ENCODE measurements at regions not wholly inside any gene's neighbourhood (a gene's known extent, or its start where the extent isn't known, plus 50 kb on each side); places are given as distances from the start of the nearest gene placed in this dataset.
A peak's percentile ranks its signal among the peaks of the same experiment; 100 is the strongest.

DNA sequence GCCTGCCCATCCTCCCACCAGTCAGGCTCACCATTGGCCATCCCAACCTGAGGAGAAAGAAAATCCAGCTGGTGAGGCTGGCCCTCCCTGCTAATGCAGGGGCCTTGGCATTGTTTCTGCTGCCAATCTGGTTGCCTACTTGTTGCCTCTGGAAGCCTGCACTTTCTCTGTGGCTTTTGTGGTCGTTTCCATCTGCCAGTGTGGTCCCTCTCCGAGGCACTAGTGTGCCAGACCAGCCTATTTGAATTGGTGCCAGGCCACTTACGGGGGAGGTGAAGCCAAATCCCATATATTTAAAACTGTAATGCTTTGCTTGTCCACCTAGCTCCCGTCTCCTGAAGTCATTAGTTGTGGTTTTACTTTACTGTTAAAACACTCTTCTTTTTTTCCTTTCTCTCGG, 213.4 kb upstream of the ADAMTSL1 start:
- Histone ChIP-seq H3K27ac (ENCODE audit: insufficient read depth, low read length) (no peak overlapping the region), H3K4me1 (ENCODE audit: control insufficient read depth, extremely low read depth, insufficient read depth, low read length) (peaks cover 3% of the 10 kb centered on the region), H3K4me2 (ENCODE audit: extremely low read depth, insufficient read depth, low read length) (no peak overlapping the region), H4K20me1 (ENCODE audit: control insufficient read depth, extremely low read depth, insufficient read depth, low read length) (no peaks in the 10 kb centered on the region), H3K4me3 (replicated peaks in 1 of 4; ENCODE audit: control extremely low read depth in 1 of 4, insufficient read depth in 1 of 4, low read depth in 3 of 4, low read length in 4 of 4) (no peak overlapping the region), H3K79me2 (ENCODE audit: control insufficient read depth, insufficient read depth, low read length) (no peaks in the 10 kb centered on the region), H2AFZ (ENCODE audit: low read length) (no peak overlapping the region), H3K27me3 (ENCODE audit: control insufficient read depth, insufficient read depth, low read length) (no peaks in the 10 kb centered on the region), H3K9ac (ENCODE audit: insufficient read depth, low read length) (no peak overlapping the region), H3K9me3 (ENCODE audit: control insufficient read depth, insufficient read depth, low read depth, low read length) (no peaks in the 10 kb centered on the region), H3K36me3 (ENCODE audit: control insufficient read depth, insufficient read depth, low read length) (no peaks in the 10 kb centered on the region)
- TF ChIP-seq EZH2 (IDR thresholded peaks at IDR 0.05; ENCODE audit: low read length, missing control alignments) = no peak
- TF ChIP-seq, protein P1, sequence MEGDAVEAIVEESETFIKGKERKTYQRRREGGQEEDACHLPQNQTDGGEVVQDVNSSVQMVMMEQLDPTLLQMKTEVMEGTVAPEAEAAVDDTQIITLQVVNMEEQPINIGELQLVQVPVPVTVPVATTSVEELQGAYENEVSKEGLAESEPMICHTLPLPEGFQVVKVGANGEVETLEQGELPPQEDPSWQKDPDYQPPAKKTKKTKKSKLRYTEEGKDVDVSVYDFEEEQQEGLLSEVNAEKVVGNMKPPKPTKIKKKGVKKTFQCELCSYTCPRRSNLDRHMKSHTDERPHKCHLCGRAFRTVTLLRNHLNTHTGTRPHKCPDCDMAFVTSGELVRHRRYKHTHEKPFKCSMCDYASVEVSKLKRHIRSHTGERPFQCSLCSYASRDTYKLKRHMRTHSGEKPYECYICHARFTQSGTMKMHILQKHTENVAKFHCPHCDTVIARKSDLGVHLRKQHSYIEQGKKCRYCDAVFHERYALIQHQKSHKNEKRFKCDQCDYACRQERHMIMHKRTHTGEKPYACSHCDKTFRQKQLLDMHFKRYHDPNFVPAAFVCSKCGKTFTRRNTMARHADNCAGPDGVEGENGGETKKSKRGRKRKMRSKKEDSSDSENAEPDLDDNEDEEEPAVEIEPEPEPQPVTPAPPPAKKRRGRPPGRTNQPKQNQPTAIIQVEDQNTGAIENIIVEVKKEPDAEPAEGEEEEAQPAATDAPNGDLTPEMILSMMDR (conservative IDR thresholded peaks at IDR 0.05 in 1 of 2, IDR thresholded peaks at IDR 0.05 in 1 of 2; ENCODE audit: low read depth in 1 of 2, low read length in 2 of 2) = no peak
- DNase-seq (ENCODE audit: low read depth in 2 of 2) = peak; percentile 23 to 82

DNA sequence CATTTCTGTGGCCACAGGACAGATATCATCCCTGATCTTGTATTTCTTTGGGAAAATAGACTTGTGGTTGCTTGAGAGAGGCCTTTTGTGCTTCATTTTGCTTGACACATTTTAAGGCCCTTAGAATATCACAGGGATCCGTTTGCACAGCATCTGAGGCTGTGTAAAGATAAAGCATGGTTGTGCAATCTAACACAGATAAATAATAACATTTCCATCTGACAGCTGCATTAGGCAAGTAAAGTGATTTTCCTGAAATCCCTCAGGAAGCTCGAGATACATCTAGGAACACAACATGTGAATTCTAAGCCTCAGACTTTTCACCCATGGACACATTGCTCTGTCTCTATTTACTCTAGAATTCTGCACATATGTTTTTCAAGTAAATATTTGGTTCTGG, 212.8 kb upstream of the ADAMTSL1 start:
- DNase-seq (ENCODE audit: low read depth in 2 of 2) = peak in 1 of 2 donors; percentile 50
- Histone ChIP-seq H3K4me3 (replicated peaks in 1 of 4; ENCODE audit: control extremely low read depth in 1 of 4, insufficient read depth in 1 of 4, low read depth in 3 of 4, low read length in 4 of 4) (no peak overlapping the region), H3K27me3 (ENCODE audit: control insufficient read depth, insufficient read depth, low read length) (no peaks in the 10 kb centered on the region), H3K9me3 (ENCODE audit: control insufficient read depth, insufficient read depth, low read depth, low read length) (no peaks in the 10 kb centered on the region), H3K4me1 (ENCODE audit: control insufficient read depth, extremely low read depth, insufficient read depth, low read length) (peaks cover 3% of the 10 kb centered on the region), H3K27ac (ENCODE audit: insufficient read depth, low read length) (no peak overlapping the region), H4K20me1 (ENCODE audit: control insufficient read depth, extremely low read depth, insufficient read depth, low read length) (no peaks in the 10 kb centered on the region), H3K9ac (ENCODE audit: insufficient read depth, low read length) (no peak overlapping the region), H3K36me3 (ENCODE audit: control insufficient read depth, insufficient read depth, low read length) (no peaks in the 10 kb centered on the region), H2AFZ (ENCODE audit: low read length) (no peak overlapping the region), H3K79me2 (ENCODE audit: control insufficient read depth, insufficient read depth, low read length) (no peaks in the 10 kb centered on the region), H3K4me2 (ENCODE audit: extremely low read depth, insufficient read depth, low read length) (no peak overlapping the region)
- no peak for TF ChIP-seq EZH2 (IDR thresholded peaks at IDR 0.05; ENCODE audit: low read length, missing control alignments)
- TF ChIP-seq, protein P1 (conservative IDR thresholded peaks at IDR 0.05 in 1 of 2, IDR thresholded peaks at IDR 0.05 in 1 of 2; ENCODE audit: low read depth in 1 of 2, low read length in 2 of 2) = no peak

DNA sequence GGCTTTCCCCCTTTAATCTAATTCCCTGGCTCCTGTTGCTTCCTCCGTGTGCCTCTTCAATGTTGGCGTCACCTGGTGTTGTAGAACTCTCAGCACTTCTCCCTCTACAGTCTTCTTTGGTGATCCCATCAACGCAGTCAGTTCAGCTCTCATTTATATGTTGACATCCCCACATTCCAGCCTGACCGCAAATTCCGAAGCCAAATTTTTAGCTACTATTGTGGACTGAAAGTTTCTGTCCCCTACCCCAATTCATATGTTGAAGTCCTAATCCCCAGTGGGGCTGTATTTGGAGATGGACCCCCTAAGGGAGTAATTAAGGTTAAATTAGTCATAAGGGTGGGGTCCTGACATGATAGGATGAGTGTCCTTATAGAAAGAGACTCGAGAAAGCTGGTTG, 210.6 kb upstream of the ADAMTSL1 start:
- DNase-seq (ENCODE audit: low read depth in 2 of 2) = no peak
- TF ChIP-seq, protein P1 (conservative IDR thresholded peaks at IDR 0.05 in 1 of 2, IDR thresholded peaks at IDR 0.05 in 1 of 2; ENCODE audit: low read depth in 1 of 2, low read length in 2 of 2) = no peak
- no peak for TF ChIP-seq EZH2 (IDR thresholded peaks at IDR 0.05; ENCODE audit: low read length, missing control alignments)
- H3K27me3 ChIP-seq (ENCODE audit: control insufficient read depth, insufficient read depth, low read length) = no peaks in the 10 kb centered on the region

More for the DNA sequence above, 210.6 kb upstream of the ADAMTSL1 start:
- Histone ChIP-seq H3K9ac (ENCODE audit: insufficient read depth, low read length) (no peak overlapping the region), H3K4me2 (ENCODE audit: extremely low read depth, insufficient read depth, low read length) (no peak overlapping the region), H3K4me3 (replicated peaks in 1 of 4; ENCODE audit: control extremely low read depth in 1 of 4, insufficient read depth in 1 of 4, low read depth in 3 of 4, low read length in 4 of 4) (no peak overlapping the region), H3K36me3 (ENCODE audit: control insufficient read depth, insufficient read depth, low read length) (no peaks in the 10 kb centered on the region), H3K79me2 (ENCODE audit: control insufficient read depth, insufficient read depth, low read length) (no peaks in the 10 kb centered on the region), H2AFZ (ENCODE audit: low read length) (no peak overlapping the region), H3K27ac (ENCODE audit: insufficient read depth, low read length) (no peak overlapping the region), H3K4me1 (ENCODE audit: control insufficient read depth, extremely low read depth, insufficient read depth, low read length) (no peaks in the 10 kb centered on the region), H4K20me1 (ENCODE audit: control insufficient read depth, extremely low read depth, insufficient read depth, low read length) (no peaks in the 10 kb centered on the region), H3K9me3 (ENCODE audit: control insufficient read depth, insufficient read depth, low read depth, low read length) (no peaks in the 10 kb centered on the region)
